HepG2 (cell line): ENCODE measurements at regions not wholly inside any gene's neighbourhood (a gene's known extent, or its start where the extent isn't known, plus 50 kb on each side); places are given as distances from the start of the nearest gene placed in this dataset.

Source experiments
- CTCF ChIP-seq: sonication (generic); formaldehyde crosslinking; IDR thresholded peaks from 2 replicates; pipeline ENCODE4 v1.5.0; 2020; ENCODE audit warnings: mild to moderate bottlenecking, missing genetic modification reagents, moderate library complexity
- MXI1 ChIP-seq: IDR thresholded peaks from 3 replicates; pipeline ENCODE4 v1.6.1; 2012; ENCODE audit warnings: low read depth, low read length, inconsistent platforms, borderline replicate concordance
- NCOR1 ChIP-seq: fragments of 200-600 bp; sonication (generic); IDR thresholded peaks from 2 replicates; pipeline ENCODE4 v1.7.0; 2017; ENCODE audit warnings: antibody characterized with exemption, low read length, borderline replicate concordance
- STAG1 ChIP-seq: sonication (generic); formaldehyde crosslinking; IDR thresholded peaks from 2 replicates; pipeline ENCODE4 v1.4.0; 2020; ENCODE audit warnings: missing genetic modification reagents
- TF ChIP-seq, protein P1 (sequence below): sonication (generic); formaldehyde crosslinking; IDR thresholded peaks from 2 replicates; pipeline ENCODE4 v1.8.0; 2022; ENCODE audit warnings: missing genetic modification reagents, mild to moderate bottlenecking, moderate library complexity, borderline replicate concordance

DNA sequence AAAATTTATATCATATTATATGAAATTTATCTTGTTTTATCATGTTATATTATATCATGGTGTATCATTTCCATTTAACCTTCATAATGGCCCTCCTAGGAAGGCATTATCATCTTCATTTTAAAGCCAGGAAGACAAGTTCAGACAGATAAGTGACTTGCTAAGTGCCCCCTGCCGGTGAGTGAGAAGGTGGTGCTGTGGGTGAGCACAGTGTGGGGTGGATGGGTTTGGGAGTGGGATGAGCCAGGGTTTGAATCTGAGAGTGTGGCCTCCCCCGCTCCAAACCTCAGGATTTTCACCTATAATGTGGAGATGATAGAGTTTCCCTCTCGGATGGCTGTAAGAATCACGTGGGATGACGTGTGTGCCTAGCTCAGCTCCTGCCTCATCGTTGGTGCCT is 108.7 kb upstream of the IGSF21 start:
- TF ChIP-seq, protein P1, sequence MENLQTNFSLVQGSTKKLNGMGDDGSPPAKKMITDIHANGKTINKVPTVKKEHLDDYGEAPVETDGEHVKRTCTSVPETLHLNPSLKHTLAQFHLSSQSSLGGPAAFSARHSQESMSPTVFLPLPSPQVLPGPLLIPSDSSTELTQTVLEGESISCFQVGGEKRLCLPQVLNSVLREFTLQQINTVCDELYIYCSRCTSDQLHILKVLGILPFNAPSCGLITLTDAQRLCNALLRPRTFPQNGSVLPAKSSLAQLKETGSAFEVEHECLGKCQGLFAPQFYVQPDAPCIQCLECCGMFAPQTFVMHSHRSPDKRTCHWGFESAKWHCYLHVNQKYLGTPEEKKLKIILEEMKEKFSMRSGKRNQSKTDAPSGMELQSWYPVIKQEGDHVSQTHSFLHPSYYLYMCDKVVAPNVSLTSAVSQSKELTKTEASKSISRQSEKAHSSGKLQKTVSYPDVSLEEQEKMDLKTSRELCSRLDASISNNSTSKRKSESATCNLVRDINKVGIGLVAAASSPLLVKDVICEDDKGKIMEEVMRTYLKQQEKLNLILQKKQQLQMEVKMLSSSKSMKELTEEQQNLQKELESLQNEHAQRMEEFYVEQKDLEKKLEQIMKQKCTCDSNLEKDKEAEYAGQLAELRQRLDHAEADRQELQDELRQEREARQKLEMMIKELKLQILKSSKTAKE (CRISPR knock-in tag) = no peak
- TF ChIP-seq MXI1 (no peak), CTCF (CRISPR knock-in tag) (peak; percentile 39), STAG1 (CRISPR knock-in tag) (no peak; the same call in 1 of the 2 replicates), NCOR1 (no peak)
